AG09309 (cell line): ENCODE measurements at regions not wholly inside any gene's neighbourhood (a gene's known extent, or its start where the extent isn't known, plus 50 kb on each side); places are given as distances from the start of the nearest gene placed in this dataset.

Experiments used
- DNase-seq: peaks from one replicate; pipeline ENCODE4 v3.0.0-alpha.2; 2010; ENCODE audit warnings: low read depth
- H3K4me3 ChIP-seq: 2 replicates; pipeline ENCODE4 v1.5.1; 2011; ENCODE audit warnings: mild to moderate bottlenecking, low read depth, low read length, moderate library complexity; ENCODE audit not compliant: control insufficient read depth
- CTCF ChIP-seq: IDR thresholded peaks from 2 replicates; pipeline ENCODE4 v1.5.1; 2011; ENCODE audit warnings: mild to moderate bottlenecking, low read depth, low read length, inconsistent platforms; ENCODE audit not compliant: insufficient read depth, control insufficient read depth; ENCODE audit errors: missing control alignments

- DNase-seq = no peak
- TF ChIP-seq CTCF = no peak
- no peak overlapping the region for H3K4me3 ChIP-seq
Measured at GRCh38 chr9:103700195-103700962, 393.7 kb upstream of the SMC2 start.

GRCh38 chr9:103702572-103702971 lies 391.5 kb upstream of the SMC2 start:
- H3K4me3 ChIP-seq = no peak overlapping the region
- no peak for TF ChIP-seq CTCF
- DNase-seq = no peak

- no peak overlapping the region for H3K4me3 ChIP-seq
- DNase-seq = no peak
- TF ChIP-seq CTCF = no peak
Measured at GRCh38 chr9:103707181-103707580, 386.9 kb upstream of the SMC2 start.

- DNase-seq = no peak
- TF ChIP-seq CTCF = no peak
- H3K4me3 ChIP-seq = no peak overlapping the region
Measured at GRCh38 chr9:103709366-103709765, 384.7 kb upstream of the SMC2 start.

GRCh38 chr9:103713631-103714030 lies 380.5 kb upstream of the SMC2 start:
- no peak overlapping the region for H3K4me3 ChIP-seq
- DNase-seq = no peak

GRCh38 chr9:103714992-103715391 lies 379.1 kb upstream of the SMC2 start:
- no peak for TF ChIP-seq CTCF
- no peak overlapping the region for H3K4me3 ChIP-seq
- DNase-seq = no peak

More at GRCh38 chr9:103713631-103714030, 380.5 kb upstream of the SMC2 start:
- no peak for TF ChIP-seq CTCF
